OCI-LY7 (cell line): ENCODE measurements at regions not wholly inside any gene's neighbourhood (a gene's known extent, or its start where the extent isn't known, plus 50 kb on each side); places are given as distances from the start of the nearest gene placed in this dataset.

Experiments used
- EZH2phosphoT487 ChIP-seq: fragments of 200-600 bp; sonication (generic); IDR thresholded peaks from 2 replicates; pipeline ENCODE4 v1.6.1; 2018; ENCODE audit warnings: low read depth, borderline replicate concordance, mild to moderate bottlenecking, mixed run types, antibody characterized with exemption, low read length, moderate library complexity, mixed read lengths
- TF ChIP-seq, protein P1 (sequence below): fragments of 200-600 bp; sonication (generic); conservative IDR thresholded peaks from 2 replicates; pipeline ENCODE4 v1.5.1; 2014; ENCODE audit warnings: mild to moderate bottlenecking, antibody characterized with exemption, low read length, moderate library complexity, mixed read lengths

DNA sequence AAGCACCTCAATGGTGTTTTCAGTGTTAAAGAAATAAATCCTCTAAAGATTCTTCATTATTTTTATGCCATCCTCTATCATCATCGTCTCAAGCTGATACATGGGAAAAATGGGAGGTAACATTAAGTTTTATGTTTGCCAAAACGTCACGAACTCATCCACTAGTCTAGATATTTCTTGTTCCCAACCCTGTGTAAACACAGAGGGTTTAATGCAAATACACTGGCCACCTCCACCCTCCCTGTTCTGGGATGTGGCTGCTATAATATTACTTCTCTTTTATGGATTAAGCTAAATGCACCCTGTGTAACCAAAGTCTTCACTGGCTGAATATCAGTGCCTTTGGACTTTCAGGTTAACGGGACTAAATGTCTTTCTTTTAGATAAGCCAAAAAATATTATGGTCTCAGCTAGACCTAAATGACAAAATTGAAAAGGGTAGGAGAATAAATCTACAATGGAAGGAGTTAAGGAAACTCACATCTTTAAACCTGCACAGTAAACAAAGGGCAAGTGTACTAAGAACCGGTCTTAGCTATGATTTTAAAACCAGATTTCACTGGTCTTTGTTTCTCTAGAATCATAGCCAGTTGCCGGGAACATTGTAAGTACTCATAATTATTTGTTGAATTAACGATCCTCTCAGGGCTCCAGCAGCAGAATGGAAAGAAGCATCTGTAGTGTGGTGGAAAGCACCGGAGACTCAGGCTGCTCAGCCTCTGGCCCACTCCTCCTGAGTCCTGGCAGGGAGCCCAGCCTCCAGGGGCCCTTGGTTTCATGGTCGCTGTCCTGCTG is 103.5 kb upstream of the NOCT start:
- TF ChIP-seq, protein P1, sequence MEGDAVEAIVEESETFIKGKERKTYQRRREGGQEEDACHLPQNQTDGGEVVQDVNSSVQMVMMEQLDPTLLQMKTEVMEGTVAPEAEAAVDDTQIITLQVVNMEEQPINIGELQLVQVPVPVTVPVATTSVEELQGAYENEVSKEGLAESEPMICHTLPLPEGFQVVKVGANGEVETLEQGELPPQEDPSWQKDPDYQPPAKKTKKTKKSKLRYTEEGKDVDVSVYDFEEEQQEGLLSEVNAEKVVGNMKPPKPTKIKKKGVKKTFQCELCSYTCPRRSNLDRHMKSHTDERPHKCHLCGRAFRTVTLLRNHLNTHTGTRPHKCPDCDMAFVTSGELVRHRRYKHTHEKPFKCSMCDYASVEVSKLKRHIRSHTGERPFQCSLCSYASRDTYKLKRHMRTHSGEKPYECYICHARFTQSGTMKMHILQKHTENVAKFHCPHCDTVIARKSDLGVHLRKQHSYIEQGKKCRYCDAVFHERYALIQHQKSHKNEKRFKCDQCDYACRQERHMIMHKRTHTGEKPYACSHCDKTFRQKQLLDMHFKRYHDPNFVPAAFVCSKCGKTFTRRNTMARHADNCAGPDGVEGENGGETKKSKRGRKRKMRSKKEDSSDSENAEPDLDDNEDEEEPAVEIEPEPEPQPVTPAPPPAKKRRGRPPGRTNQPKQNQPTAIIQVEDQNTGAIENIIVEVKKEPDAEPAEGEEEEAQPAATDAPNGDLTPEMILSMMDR: no peak
- no peak for TF ChIP-seq EZH2phosphoT487
